ENCODE measurements at regions not wholly inside any gene's neighbourhood (a gene's known extent, or its start where the extent isn't known, plus 50 kb on each side); places are given as distances from the start of the nearest gene placed in this dataset.

DNA sequence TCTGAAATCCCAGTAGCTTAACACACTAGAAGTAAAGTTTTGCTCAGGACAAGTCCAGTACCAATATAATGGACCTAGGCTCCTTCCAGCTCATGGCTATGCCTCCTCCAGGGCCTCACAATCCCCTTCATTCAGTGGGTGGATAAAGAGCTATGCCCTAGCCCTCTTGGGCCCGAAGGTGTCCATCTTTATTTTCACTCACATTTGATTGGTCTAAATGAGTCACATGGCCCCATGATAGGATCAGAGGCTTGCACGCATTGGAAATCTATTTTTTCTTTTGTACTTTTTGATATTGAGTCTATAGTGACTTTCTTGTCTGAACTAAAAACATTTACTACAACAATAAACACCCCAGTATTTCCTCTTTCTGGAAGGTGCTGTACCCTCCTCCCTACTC lies 202.6 kb upstream of the CTBP2 start:
- H4K20me1 ChIP-seq (replicated peaks; ENCODE audit: control insufficient read depth, extremely low read depth, insufficient read depth, low read length): no peaks in the 10 kb centered on the region
- H3K27ac ChIP-seq (ENCODE audit: insufficient read depth, low read depth, low read length): no peak overlapping the region
- H3K4me2 ChIP-seq (ENCODE audit: insufficient read depth, low read length): no peak overlapping the region
- no peak overlapping the region for H3K9ac ChIP-seq (replicated peaks; ENCODE audit: extremely low read depth, insufficient read depth, low read length)
- H2AFZ ChIP-seq (ENCODE audit: low read depth, low read length): no peak overlapping the region
- FAIRE-seq: no peak
- TF ChIP-seq, protein P1, sequence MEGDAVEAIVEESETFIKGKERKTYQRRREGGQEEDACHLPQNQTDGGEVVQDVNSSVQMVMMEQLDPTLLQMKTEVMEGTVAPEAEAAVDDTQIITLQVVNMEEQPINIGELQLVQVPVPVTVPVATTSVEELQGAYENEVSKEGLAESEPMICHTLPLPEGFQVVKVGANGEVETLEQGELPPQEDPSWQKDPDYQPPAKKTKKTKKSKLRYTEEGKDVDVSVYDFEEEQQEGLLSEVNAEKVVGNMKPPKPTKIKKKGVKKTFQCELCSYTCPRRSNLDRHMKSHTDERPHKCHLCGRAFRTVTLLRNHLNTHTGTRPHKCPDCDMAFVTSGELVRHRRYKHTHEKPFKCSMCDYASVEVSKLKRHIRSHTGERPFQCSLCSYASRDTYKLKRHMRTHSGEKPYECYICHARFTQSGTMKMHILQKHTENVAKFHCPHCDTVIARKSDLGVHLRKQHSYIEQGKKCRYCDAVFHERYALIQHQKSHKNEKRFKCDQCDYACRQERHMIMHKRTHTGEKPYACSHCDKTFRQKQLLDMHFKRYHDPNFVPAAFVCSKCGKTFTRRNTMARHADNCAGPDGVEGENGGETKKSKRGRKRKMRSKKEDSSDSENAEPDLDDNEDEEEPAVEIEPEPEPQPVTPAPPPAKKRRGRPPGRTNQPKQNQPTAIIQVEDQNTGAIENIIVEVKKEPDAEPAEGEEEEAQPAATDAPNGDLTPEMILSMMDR (IDR thresholded peaks at IDR 0.05; ENCODE audit: extremely low read depth in 1 of 2, insufficient read depth in 1 of 2, low read depth in 1 of 2, low read length in 2 of 2): no peak
- no peak for TF ChIP-seq POLR2A (IDR thresholded peaks at IDR 0.05; ENCODE audit: low read depth, low read length)
- TF ChIP-seq POLR2AphosphoS5 (IDR thresholded peaks at IDR 0.05; ENCODE audit: insufficient read depth, low read depth, low read length): no peak
- no peak for TF ChIP-seq MYC (IDR thresholded peaks at IDR 0.05; ENCODE audit: low read depth, low read length)
- no peak for TF ChIP-seq JUN (IDR thresholded peaks at IDR 0.05; ENCODE audit: borderline replicate concordance, insufficient read depth, insufficient read length, low read depth)
- H3K4me1 ChIP-seq (ENCODE audit: control insufficient read depth, extremely low read depth, insufficient read depth, low read length): no peaks in the 10 kb centered on the region
- ChIA-PET POLR2A (no interaction called here), CTCF (interaction anchor here (0.6 to 1.5 kb wide), 2 partner anchors 20 to 32 kb away, joined by 3 read pairs; no protein-coding TSS in a partner anchor)
- H3K36me3 ChIP-seq (ENCODE audit: control insufficient read depth in 2 of 2, extremely low read depth in 1 of 2, insufficient read depth in 2 of 2, low read length in 2 of 2): no peaks in the 10 kb centered on the region
- H3K4me3 ChIP-seq (replicated peaks in 1 of 3; ENCODE audit: insufficient read depth in 1 of 3, low read depth in 1 of 3, low read length in 3 of 3): no peak overlapping the region
- H3K9me3 ChIP-seq (replicated peaks; ENCODE audit: control insufficient read depth, insufficient read depth, low read length): no peaks in the 10 kb centered on the region
- intact Hi-C loops (cut with micrococcal nuclease): no loop called here
- no peaks in the 10 kb centered on the region for H3K27me3 ChIP-seq (ENCODE audit: control insufficient read depth in 2 of 2, insufficient read depth in 2 of 2, low read length in 2 of 2)
- no peak for DNase-seq (ENCODE audit: low read depth, low spot score)
- no TSS peak for BruUV-seq (replicated peaks)
- dilution Hi-C loops (cut with MboI; ENCODE audit: extremely low pct_ligation_motif_present, low sequenced_read_pairs): no loop called here
- H3K79me2 ChIP-seq (ENCODE audit: control insufficient read depth, insufficient read depth, low read length): no peaks in the 10 kb centered on the region
- no peaks in the 10 kb centered on the region for H3K9me1 ChIP-seq (replicated peaks; ENCODE audit: control insufficient read depth, extremely low read depth, insufficient read depth, low read length)

DNA sequence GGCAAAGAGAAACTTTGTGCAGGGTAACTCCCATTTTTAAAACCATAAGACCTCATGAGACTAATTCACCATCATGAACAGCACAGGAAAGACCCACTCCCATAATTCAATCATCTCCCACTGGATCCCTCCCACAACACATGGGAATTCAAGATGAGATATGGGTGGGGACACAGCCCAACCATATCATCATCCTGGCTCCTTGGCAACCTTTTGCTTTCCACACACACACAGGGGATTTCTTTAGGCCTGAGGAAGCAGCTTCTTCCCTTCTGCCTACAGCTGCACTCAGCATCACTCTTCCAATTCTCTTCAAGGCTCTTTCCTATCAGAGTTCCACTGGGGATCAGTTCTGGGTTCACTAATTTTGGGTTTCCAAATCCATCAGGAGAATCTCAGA lies 199.0 kb upstream of the CTBP2 start:
- intact Hi-C loops (cut with micrococcal nuclease) (no loop called here), dilution Hi-C loops (cut with MboI; ENCODE audit: extremely low pct_ligation_motif_present, low sequenced_read_pairs) (no loop called here)
- H3K9me3 ChIP-seq (replicated peaks; ENCODE audit: control insufficient read depth, insufficient read depth, low read length): no peaks in the 10 kb centered on the region
- BruUV-seq (replicated peaks): no TSS peak
- no peak overlapping the region for H3K4me3 ChIP-seq (replicated peaks in 1 of 3; ENCODE audit: insufficient read depth in 1 of 3, low read depth in 1 of 3, low read length in 3 of 3)
- no peak overlapping the region for H3K4me2 ChIP-seq (ENCODE audit: insufficient read depth, low read length)
- no peaks in the 10 kb centered on the region for H3K36me3 ChIP-seq (ENCODE audit: control insufficient read depth in 2 of 2, extremely low read depth in 1 of 2, insufficient read depth in 2 of 2, low read length in 2 of 2)
- POLR2A ChIA-PET: no interaction called here
- H3K9ac ChIP-seq (replicated peaks; ENCODE audit: extremely low read depth, insufficient read depth, low read length): no peak overlapping the region
- CTCF ChIA-PET: interaction anchor here (1.1 kb wide), 1 partner anchor 11 kb away, joined by 3 read pairs; no protein-coding TSS in a partner anchor
- no peak overlapping the region for H3K27ac ChIP-seq (ENCODE audit: insufficient read depth, low read depth, low read length)
- H3K9me1 ChIP-seq (replicated peaks; ENCODE audit: control insufficient read depth, extremely low read depth, insufficient read depth, low read length): no peaks in the 10 kb centered on the region
- H3K79me2 ChIP-seq (ENCODE audit: control insufficient read depth, insufficient read depth, low read length): no peaks in the 10 kb centered on the region
- H4K20me1 ChIP-seq (replicated peaks; ENCODE audit: control insufficient read depth, extremely low read depth, insufficient read depth, low read length): no peaks in the 10 kb centered on the region
- no peak overlapping the region for H2AFZ ChIP-seq (ENCODE audit: low read depth, low read length)
- TF ChIP-seq, protein P1 (IDR thresholded peaks at IDR 0.05; ENCODE audit: extremely low read depth in 1 of 2, insufficient read depth in 1 of 2, low read depth in 1 of 2, low read length in 2 of 2): no peak
- TF ChIP-seq, protein P2, sequence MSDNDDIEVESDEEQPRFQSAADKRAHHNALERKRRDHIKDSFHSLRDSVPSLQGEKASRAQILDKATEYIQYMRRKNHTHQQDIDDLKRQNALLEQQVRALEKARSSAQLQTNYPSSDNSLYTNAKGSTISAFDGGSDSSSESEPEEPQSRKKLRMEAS (IDR thresholded peaks at IDR 0.05; ENCODE audit: insufficient read depth, insufficient read length): no peak
- TF ChIP-seq EZH2 (IDR thresholded peaks at IDR 0.05; ENCODE audit: borderline replicate concordance, low read depth, low read length, severe bottlenecking) (no peak), POLR2A (IDR thresholded peaks at IDR 0.05; ENCODE audit: low read depth, low read length) (no peak), POLR2AphosphoS5 (IDR thresholded peaks at IDR 0.05; ENCODE audit: insufficient read depth, low read depth, low read length) (no peak), FOS (IDR thresholded peaks at IDR 0.05; ENCODE audit: borderline replicate concordance, insufficient read depth, low read length) (no peak), JUN (IDR thresholded peaks at IDR 0.05; ENCODE audit: borderline replicate concordance, insufficient read depth, insufficient read length, low read depth) (no peak)
- no peak for DNase-seq (ENCODE audit: low read depth, low spot score)
- no peak for FAIRE-seq
- no peaks in the 10 kb centered on the region for H3K27me3 ChIP-seq (ENCODE audit: control insufficient read depth in 2 of 2, insufficient read depth in 2 of 2, low read length in 2 of 2)
- H3K4me1 ChIP-seq (ENCODE audit: control insufficient read depth, extremely low read depth, insufficient read depth, low read length): no peaks in the 10 kb centered on the region
